CD4-positive, alpha-beta memory T cell (primary cell): ENCODE measurements at regions not wholly inside any gene's neighbourhood (a gene's known extent, or its start where the extent isn't known, plus 50 kb on each side); places are given as distances from the start of the nearest gene placed in this dataset.

Source experiments
- CTCF ChIA-PET: fragments of 350-600 bp; sonication (Branson Sonifier 250); formaldehyde crosslinking; loops from one replicate; lab custom pipeline; 2021; ENCODE audit warnings: inconsistent platforms; ENCODE audit not compliant: partially characterized antibody; lab: Charles Lee
- POLR2A ChIA-PET: fragments of 350-600 bp; sonication (Branson Sonifier 250); formaldehyde crosslinking; loops from one replicate; lab custom pipeline; 2021; ENCODE audit not compliant: partially characterized antibody; lab: Charles Lee
- DNase-seq, 5 donors: peaks; one replicate each; pipeline versions ENCODE4 v3.0.0 to v3.0.0-alpha.2; 2020 to 2022; ENCODE audit warnings: mixed read lengths in 1 of 5
- H3K27ac ChIP-seq: one replicate; pipeline ENCODE4 v1.7.0; 2013; ENCODE audit warnings: low read depth, low read length
- H3K27me3 ChIP-seq: 2 replicates; pipeline ENCODE4 v1.7.0; 2013; ENCODE audit warnings: mild to moderate bottlenecking, low read length, moderate library complexity; ENCODE audit not compliant: insufficient read depth
- H3K36me3 ChIP-seq: 2 replicates; pipeline ENCODE4 v1.7.0; 2013; ENCODE audit warnings: mild to moderate bottlenecking, low read length, moderate library complexity; ENCODE audit not compliant: insufficient read depth
- H3K4me1 ChIP-seq: 2 replicates; pipeline ENCODE4 v1.7.0; 2013; ENCODE audit warnings: mild to moderate bottlenecking, low read length, moderate library complexity; ENCODE audit not compliant: insufficient read depth
- H3K4me3 ChIP-seq, 2 donors: one replicate each; pipeline ENCODE4 v1.7.0; 2013; ENCODE audit warnings: low read length in 2 of 2, mild to moderate bottlenecking in 1 of 2
- H3K9me3 ChIP-seq, 2 donors: one replicate each; pipeline ENCODE4 v1.7.0; 2013; ENCODE audit warnings: low read length in 2 of 2, control low read depth in 1 of 2; ENCODE audit not compliant: control insufficient read depth in 1 of 2
- H3K27ac Mint-ChIP-seq, 7 donors: one replicate each; pipeline ENCODE4 v1.8.0; 2020 to 2021; ENCODE audit warnings: mixed read lengths in 7 of 7, mild to moderate bottlenecking in 6 of 7, inconsistent platforms in 3 of 7, moderate library complexity in 3 of 7
- H3K27me3 Mint-ChIP-seq, 2 donors: one replicate each; pipeline ENCODE4 v1.8.0; 2020 to 2021; ENCODE audit warnings: mixed read lengths in 2 of 2
- H3K36me3 Mint-ChIP-seq, 2 donors: one replicate each; pipeline ENCODE4 v1.8.0; 2020 to 2021; ENCODE audit warnings: mixed read lengths in 2 of 2, inconsistent platforms in 1 of 2, mild to moderate bottlenecking in 1 of 2
- H3K4me1 Mint-ChIP-seq, 4 donors: one replicate each; pipeline ENCODE4 v1.8.0; 2020 to 2021; ENCODE audit warnings: mixed read lengths in 4 of 4, mild to moderate bottlenecking in 1 of 4
- H3K4me3 Mint-ChIP-seq, 8 donors: one replicate each; pipeline ENCODE4 v1.8.0; 2020 to 2021; ENCODE audit warnings: mixed read lengths in 8 of 8, mild to moderate bottlenecking in 7 of 8, moderate library complexity in 6 of 8, inconsistent platforms in 3 of 8
- H3K9me3 Mint-ChIP-seq, 8 donors: one replicate each; pipeline ENCODE4 v1.8.0; 2020 to 2021; ENCODE audit warnings: mixed read lengths in 8 of 8, mild to moderate bottlenecking in 5 of 8, inconsistent platforms in 3 of 8, moderate library complexity in 1 of 8
- intact Hi-C: fragments of 100-400 bp; cut with micrococcal nuclease; formaldehyde crosslinking; loops from one replicate; pipeline ENCODE4 v1.15.1; 2023

DNA sequence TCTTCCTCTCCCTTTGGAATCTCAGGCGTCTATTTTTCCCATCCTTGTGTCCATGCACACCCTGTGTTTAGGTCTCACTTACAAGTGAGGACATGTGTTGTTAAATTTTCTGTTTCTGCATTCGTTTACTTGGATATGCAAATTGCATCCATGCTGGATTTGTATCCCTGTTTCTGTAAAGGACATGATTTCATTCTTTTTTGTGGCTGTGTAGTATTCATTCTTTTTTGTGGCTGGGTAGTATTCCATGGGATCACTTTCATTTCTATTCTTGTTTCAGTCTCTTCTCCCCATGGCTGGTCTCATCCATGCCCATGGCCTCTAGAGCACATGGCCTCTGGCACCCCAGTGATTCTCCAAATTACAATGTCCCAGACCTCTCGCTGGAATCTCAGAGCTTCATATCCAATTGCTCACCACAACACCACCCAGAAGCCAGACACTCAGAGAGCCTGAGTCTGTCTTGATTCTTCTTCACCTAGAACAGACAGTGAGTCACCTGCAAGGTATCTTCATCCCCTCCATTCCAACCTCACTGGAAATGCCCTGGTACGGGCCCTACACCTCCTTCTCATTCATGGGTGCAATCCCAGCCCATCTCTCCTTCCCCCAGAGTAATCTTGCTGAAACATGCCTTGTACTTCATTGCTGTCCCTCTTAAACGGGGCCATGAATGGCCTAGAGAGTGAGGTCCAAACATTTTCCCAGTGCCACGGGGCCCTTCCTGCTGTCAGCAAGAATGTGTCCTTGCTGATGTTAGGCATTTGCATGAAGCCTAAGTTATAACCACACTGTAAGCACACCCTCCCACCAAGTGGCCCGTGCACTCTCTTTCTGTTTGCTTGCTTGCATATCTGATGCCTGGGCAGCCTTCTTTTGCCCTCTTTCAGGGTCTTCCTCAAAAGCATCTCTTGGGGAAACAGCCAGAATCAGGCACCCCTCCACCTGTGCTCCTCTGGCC, 476.2 kb upstream of the TSHZ3 start:
- ChIA-PET POLR2A (no interaction called here), CTCF (no interaction called here)
- Histone ChIP-seq H3K27ac (no peak overlapping the region), H3K4me1 (no peaks in the 10 kb centered on the region), H3K27me3 (no peaks in the 10 kb centered on the region), H3K4me3 (no peak overlapping the region), H3K36me3 (no peaks in the 10 kb centered on the region), H3K9me3 (no peaks in the 10 kb centered on the region)
- no peak for DNase-seq
- Mint-ChIP-seq H3K36me3 (no peaks in the 10 kb centered on the region), H3K4me1 (no peaks in the 10 kb centered on the region), H3K27me3 (peaks cover 1 to 3% of the 10 kb centered on the region in 2 donors), H3K9me3 (peaks cover 0 to 10% (median 1%) of the 10 kb centered on the region in 8 donors), H3K4me3 (no peak overlapping the region), H3K27ac (no peak overlapping the region)
- intact Hi-C loops = no loop called here

DNA sequence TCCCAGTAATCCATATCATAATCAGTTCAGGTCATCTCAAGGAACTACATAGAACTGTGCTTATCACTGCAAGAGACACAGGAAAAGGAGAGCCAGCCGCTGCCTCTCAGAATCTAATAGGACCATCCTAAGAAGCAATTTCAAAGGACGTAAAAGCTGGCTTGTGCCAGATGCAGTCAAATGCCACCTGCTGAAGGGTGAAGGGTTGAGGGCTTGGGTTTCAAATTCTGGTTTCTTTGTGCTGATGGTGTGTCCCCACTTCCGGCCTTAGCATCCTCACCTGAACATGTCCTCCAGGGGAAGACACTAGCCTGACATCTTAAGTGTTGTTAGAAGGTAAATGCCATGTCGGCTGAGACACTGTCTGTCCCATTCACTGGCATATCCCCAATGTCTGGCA, 477.1 kb upstream of the TSHZ3 start:
- Mint-ChIP-seq H3K36me3 (no peaks in the 10 kb centered on the region), H3K4me3 (no peak overlapping the region), H3K9me3 (peaks cover 0 to 9% (median 1%) of the 10 kb centered on the region in 8 donors), H3K27me3 (peaks cover 0 to 3% of the 10 kb centered on the region in 2 donors), H3K4me1 (no peaks in the 10 kb centered on the region), H3K27ac (no peak overlapping the region)
- H3K4me3 ChIP-seq = no peak overlapping the region
- no peaks in the 10 kb centered on the region for H3K4me1 ChIP-seq
- DNase-seq = no peak
- POLR2A ChIA-PET = no interaction called here
- no peaks in the 10 kb centered on the region for H3K36me3 ChIP-seq
- H3K9me3 ChIP-seq = no peaks in the 10 kb centered on the region
- CTCF ChIA-PET = no interaction called here
- H3K27ac ChIP-seq = no peak overlapping the region
- no peaks in the 10 kb centered on the region for H3K27me3 ChIP-seq
- intact Hi-C loops = no loop called here

DNA sequence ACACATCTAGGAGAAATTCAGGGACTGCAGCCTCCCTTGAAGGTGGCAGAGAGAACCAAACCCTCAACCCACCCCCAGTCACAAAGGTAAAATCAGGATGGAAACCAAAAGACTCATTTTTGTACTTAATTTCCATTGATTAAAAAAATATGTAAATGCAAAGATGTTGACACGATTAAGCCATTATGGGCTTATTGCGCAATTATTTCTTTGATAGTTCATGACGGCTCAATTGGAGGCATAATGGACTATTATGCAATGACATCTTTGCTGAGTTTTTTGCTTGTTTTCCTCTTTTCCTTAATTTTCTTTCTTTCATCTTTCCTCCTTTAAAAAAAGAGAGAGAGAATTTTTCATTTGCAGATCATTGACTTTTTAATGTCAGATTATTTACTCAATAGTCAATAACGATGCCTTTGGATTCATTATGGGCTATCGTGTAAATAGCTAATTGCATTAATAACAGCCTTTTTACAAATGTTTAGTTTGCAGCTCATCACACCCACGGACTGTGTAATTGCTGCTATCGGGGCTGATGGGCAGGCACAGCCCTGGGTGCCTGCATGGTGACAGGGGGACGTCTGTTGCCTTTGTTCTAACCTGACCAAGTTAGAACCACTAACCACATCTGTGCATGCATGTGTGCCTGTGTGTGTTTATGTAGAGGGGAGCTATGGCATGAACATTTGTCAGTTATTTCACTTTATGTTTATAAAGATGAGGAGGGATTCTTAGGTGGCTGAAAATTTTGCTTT, 482.4 kb upstream of the TSHZ3 start:
- ChIA-PET CTCF (no interaction called here), POLR2A (no interaction called here)
- intact Hi-C loops = no loop called here
- H3K36me3 Mint-ChIP-seq = no peaks in the 10 kb centered on the region
- no peak for DNase-seq
- peaks cover 0 to 20% (median 10%) of the 10 kb centered on the region in 8 donors for H3K9me3 Mint-ChIP-seq
- Histone ChIP-seq H3K4me1 (no peaks in the 10 kb centered on the region), H3K27ac (no peak overlapping the region), H3K4me3 (no peak overlapping the region), H3K27me3 (no peaks in the 10 kb centered on the region), H3K9me3 (no peaks in the 10 kb centered on the region), H3K36me3 (no peaks in the 10 kb centered on the region)
- no peak overlapping the region for H3K4me3 Mint-ChIP-seq
- peaks cover 0 to 5% of the 10 kb centered on the region in 2 donors for H3K27me3 Mint-ChIP-seq
- no peak overlapping the region for H3K27ac Mint-ChIP-seq
- no peaks in the 10 kb centered on the region for H3K4me1 Mint-ChIP-seq

DNA sequence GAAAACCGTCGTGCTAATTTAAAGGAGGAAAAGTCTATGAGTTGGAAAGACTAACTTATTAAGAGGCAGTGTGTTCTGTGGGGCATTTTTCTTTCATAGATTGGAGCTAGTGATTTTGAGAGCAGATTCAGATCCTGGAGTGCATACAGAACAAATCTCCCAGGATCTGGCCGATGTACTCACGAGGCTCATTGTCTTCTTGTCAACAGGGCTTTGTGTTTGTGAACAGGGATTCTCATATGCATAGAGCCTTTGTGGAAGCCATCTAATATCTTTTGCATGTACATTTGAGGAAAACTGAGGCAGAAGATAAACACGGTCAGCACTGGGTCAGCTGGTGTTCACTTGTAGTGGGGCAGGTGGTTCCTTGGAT, 482.9 kb upstream of the TSHZ3 start:
- Mint-ChIP-seq H3K4me1 (no peaks in the 10 kb centered on the region), H3K27ac (no peak overlapping the region), H3K27me3 (peaks cover 0 to 5% of the 10 kb centered on the region in 2 donors), H3K36me3 (no peaks in the 10 kb centered on the region), H3K4me3 (no peak overlapping the region), H3K9me3 (peaks cover 0 to 20% (median 10%) of the 10 kb centered on the region in 8 donors)
- Histone ChIP-seq H3K27ac (no peak overlapping the region), H3K27me3 (no peaks in the 10 kb centered on the region), H3K36me3 (no peaks in the 10 kb centered on the region), H3K4me1 (no peaks in the 10 kb centered on the region), H3K4me3 (no peak overlapping the region), H3K9me3 (no peaks in the 10 kb centered on the region)
- ChIA-PET CTCF (no interaction called here), POLR2A (no interaction called here)
- DNase-seq = no peak
- intact Hi-C loops = no loop called here

DNA sequence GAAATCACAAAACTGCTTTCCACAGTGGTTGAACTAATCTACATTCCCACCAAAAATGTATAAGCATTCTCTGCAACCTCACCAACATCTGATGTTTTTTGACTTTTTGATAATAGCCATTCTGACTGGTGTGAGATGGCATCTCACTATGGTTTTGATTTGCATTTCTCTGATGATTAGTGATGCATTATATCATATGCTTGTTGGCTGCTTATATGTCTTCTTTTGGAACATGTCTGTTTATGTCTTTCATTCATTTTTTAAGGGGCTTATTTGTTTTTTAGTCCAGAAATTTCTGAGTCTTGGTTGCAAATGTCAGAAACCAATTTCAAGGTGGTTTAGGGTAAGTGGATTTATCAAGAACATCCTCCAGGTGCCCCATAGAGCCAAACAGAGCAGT, 484.8 kb upstream of the TSHZ3 start:
- DNase-seq = no peak
- ChIA-PET CTCF (no interaction called here), POLR2A (no interaction called here)
- Histone ChIP-seq H3K9me3 (no peaks in the 10 kb centered on the region), H3K27me3 (no peaks in the 10 kb centered on the region), H3K36me3 (no peaks in the 10 kb centered on the region), H3K27ac (no peak overlapping the region), H3K4me1 (no peaks in the 10 kb centered on the region), H3K4me3 (no peak overlapping the region)
- Mint-ChIP-seq H3K4me1 (no peaks in the 10 kb centered on the region), H3K27ac (no peak overlapping the region), H3K9me3 (peaks cover 0 to 24% (median 9%) of the 10 kb centered on the region in 8 donors), H3K36me3 (no peaks in the 10 kb centered on the region), H3K27me3 (peaks cover 0 to 4% of the 10 kb centered on the region in 2 donors), H3K4me3 (no peak overlapping the region)
- intact Hi-C loops = no loop called here

DNA sequence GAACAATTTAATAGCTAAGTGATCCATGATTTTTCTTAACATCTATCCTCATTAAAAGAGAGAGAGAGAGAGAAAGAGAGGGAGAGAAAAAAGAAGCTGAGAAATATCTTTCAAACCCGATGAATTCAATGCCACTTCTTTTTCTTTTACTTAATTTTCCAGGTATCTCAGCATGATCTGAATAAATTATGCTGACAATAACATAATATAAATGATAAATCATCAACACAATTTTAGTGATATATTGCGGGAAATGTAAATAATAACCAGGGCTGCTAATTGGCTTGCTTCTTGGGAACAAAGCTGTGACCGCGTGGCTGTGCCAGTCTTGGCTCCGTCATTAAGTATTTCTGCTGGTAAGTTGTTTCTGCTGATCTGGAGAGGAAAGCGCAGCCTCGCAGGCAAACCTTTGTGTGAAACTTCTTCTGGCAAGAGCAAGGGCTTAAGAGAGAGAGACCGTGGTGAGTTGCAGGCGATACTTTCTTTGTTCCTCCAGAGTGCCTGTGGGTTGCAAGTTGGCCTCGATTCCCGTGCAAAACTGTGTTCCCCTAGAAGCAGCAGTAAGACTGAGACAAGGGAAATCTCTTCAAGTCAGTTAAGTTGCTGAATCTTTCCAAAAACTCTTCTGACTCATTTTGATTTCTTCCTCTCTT, 489.1 kb upstream of the TSHZ3 start:
- Mint-ChIP-seq H3K4me1 (no peaks in the 10 kb centered on the region), H3K9me3 (peaks cover 7 to 40% (median 26%) of the 10 kb centered on the region in 8 donors), H3K27ac (no peak overlapping the region), H3K36me3 (no peaks in the 10 kb centered on the region), H3K27me3 (no peaks in the 10 kb centered on the region), H3K4me3 (no peak overlapping the region)
- ChIA-PET POLR2A (no interaction called here), CTCF (no interaction called here)
- no peaks in the 10 kb centered on the region for H3K4me1 ChIP-seq
- H3K36me3 ChIP-seq = no peaks in the 10 kb centered on the region
- H3K27ac ChIP-seq = no peak overlapping the region
- peaks cover 0 to 4% of the 10 kb centered on the region in 2 donors for H3K9me3 ChIP-seq
- no peak for DNase-seq
- intact Hi-C loops = no loop called here
- no peak overlapping the region for H3K4me3 ChIP-seq
- H3K27me3 ChIP-seq = no peaks in the 10 kb centered on the region

DNA sequence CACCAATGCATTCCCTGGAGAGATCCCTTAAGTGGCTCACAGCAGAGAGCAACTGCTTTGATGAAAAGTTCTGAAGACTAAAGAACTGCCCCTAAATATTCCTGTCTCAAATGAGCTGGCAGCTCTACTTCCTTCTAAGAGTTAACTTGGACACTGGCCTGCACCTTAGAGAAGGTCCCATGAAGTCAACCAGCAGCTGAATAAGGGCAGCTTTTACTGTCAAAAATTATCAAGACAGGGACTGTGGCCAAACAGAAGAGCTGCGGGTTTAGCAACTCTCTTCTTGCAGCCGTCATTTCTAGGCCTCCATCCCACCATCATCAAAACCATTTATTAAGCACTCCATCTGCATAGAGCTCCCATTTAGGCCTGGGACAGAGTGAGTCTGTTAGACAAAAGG, 491.1 kb upstream of the TSHZ3 start:
- H3K4me1 ChIP-seq = no peaks in the 10 kb centered on the region
- H3K9me3 Mint-ChIP-seq = peaks cover 8 to 35% (median 25%) of the 10 kb centered on the region in 8 donors
- H3K27me3 ChIP-seq = no peaks in the 10 kb centered on the region
- no peak overlapping the region for H3K27ac ChIP-seq
- H3K27ac Mint-ChIP-seq = no peak overlapping the region
- H3K27me3 Mint-ChIP-seq = no peaks in the 10 kb centered on the region
- no peak overlapping the region for H3K4me3 ChIP-seq
- ChIA-PET CTCF (no interaction called here), POLR2A (no interaction called here)
- H3K36me3 Mint-ChIP-seq = peaks cover 0 to 4% of the 10 kb centered on the region in 2 donors
- intact Hi-C loops = no loop called here
- H3K9me3 ChIP-seq = peaks cover 0 to 4% of the 10 kb centered on the region in 2 donors
- no peaks in the 10 kb centered on the region for H3K36me3 ChIP-seq
- no peak overlapping the region for H3K4me3 Mint-ChIP-seq
- no peaks in the 10 kb centered on the region for H3K4me1 Mint-ChIP-seq
- DNase-seq = no peak
